ENCODE measurements at regions not wholly inside any gene's neighbourhood (a gene's known extent, or its start where the extent isn't known, plus 50 kb on each side); places are given as distances from the start of the nearest gene placed in this dataset.
"Not testable (repeated sequence)": the region's sequence is repeated elsewhere in the genome, so short reads cannot be mapped to it uniquely, and the experiment has no call there.

DNA sequence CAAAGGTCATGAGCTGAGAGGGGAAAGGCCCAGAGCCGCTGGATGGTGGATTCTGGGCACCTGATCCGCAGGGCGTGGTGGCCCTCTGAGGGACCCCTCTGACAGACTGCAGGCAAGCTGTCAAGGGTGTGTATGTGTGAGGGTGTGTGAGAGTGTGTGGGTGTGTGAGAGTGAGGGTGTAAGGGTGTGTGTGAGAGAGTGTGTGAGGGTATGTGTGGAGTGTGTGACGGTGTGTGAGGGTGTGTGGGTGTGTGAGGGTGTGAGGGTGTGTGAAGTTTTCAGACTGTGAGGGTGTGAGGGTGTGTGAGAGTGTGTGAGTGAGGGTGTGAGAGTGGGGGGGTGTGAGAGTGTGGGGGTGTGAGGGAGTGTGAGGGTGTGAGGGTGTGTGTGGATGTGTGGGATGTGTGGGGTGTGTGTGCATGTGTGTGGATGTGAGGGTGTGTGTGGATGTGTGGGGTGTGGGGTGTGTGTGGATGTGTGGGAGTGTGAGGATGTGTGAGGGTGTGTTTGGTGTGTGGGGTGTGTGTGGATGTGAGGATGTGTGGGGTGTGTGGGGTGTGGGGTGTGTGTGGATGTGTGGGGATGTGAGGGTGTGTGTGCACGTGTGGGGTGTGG lies 156.7 kb downstream of the TMEM121 start:
- DNase-seq (ENCODE audit: low read depth): no peak
- no peak overlapping the region for H3K4me3 ChIP-seq (ENCODE audit: low read depth, low read length)
- TF ChIP-seq, protein P1, sequence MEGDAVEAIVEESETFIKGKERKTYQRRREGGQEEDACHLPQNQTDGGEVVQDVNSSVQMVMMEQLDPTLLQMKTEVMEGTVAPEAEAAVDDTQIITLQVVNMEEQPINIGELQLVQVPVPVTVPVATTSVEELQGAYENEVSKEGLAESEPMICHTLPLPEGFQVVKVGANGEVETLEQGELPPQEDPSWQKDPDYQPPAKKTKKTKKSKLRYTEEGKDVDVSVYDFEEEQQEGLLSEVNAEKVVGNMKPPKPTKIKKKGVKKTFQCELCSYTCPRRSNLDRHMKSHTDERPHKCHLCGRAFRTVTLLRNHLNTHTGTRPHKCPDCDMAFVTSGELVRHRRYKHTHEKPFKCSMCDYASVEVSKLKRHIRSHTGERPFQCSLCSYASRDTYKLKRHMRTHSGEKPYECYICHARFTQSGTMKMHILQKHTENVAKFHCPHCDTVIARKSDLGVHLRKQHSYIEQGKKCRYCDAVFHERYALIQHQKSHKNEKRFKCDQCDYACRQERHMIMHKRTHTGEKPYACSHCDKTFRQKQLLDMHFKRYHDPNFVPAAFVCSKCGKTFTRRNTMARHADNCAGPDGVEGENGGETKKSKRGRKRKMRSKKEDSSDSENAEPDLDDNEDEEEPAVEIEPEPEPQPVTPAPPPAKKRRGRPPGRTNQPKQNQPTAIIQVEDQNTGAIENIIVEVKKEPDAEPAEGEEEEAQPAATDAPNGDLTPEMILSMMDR (IDR thresholded peaks at IDR 0.05; ENCODE audit: control insufficient read depth, extremely low read depth, insufficient read depth): no peak

DNA sequence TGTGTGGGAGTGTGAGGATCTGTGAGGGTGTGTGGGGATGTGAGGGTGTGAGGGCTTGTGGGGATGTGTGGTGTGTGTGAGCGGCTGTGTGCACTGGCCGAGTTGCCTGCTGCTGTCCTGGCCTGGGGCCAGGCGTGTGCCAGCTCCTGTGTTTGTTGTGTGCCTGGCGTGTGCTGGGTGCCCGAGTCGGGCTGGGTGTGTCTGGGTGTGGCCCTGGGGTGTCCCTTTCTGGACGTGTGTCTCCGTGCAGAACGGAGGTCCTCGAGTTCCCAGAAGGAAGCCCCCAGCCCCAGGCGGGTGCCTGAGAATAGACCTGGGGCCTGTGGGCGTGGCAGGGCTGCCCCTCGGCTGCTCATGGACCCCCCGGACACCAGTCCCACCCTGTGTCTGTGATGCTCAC lies 157.7 kb downstream of the TMEM121 start:
- DNase-seq (ENCODE audit: low read depth): not testable (repeated sequence)

DNA sequence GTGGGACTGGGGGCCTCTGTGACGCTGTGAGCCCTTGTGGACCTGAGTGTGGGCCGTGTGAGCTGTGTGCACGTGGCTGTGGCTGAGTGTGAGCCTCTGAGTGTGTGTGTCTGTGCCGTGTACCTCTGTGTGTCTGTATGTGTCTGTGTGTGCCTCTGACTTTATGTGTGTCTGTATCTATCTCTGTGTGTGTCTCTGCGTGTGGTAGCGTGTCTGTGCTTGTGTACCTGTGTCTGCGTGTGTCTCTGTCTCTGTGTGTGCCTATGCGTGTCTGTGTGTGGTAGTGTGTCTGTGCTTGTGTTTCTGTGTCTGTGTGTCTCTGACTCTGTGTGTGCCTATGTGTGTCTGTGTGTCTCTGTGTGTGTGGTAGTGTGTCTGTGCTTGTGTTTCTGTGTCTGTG lies 158.2 kb downstream of the TMEM121 start:
- not testable (repeated sequence) for H3K4me3 ChIP-seq (ENCODE audit: low read depth, low read length); DNase-seq (ENCODE audit: low read depth)

More for the DNA sequence above, 157.7 kb downstream of the TMEM121 start:
- H3K4me3 ChIP-seq (ENCODE audit: low read depth, low read length): not testable (repeated sequence)

DNA sequence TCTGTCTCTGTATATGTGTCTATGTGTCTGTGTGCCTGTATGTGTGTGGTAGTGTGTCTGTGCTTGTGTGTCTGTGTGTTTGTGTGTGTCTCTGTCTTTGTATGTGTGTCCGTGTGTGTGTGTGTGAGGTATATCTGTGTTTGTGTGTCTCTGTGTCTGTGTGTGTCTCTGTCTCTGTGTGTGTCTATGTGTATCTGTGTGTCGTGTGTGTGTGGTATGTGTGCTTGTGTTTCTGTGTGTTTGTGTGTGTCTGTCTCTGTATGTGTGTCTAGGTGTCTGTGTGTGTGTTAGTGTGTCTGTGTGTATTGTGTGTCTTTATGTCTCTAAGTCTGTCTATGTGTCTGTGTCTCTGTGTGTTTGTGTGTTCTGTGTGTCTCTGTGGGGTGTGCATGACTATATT lies 158.6 kb downstream of the TMEM121 start:
- no peak overlapping the region for H3K4me3 ChIP-seq (ENCODE audit: low read depth, low read length)
- DNase-seq (ENCODE audit: low read depth): no peak
- TF ChIP-seq, protein P1 (IDR thresholded peaks at IDR 0.05; ENCODE audit: control insufficient read depth, extremely low read depth, insufficient read depth): no peak

DNA sequence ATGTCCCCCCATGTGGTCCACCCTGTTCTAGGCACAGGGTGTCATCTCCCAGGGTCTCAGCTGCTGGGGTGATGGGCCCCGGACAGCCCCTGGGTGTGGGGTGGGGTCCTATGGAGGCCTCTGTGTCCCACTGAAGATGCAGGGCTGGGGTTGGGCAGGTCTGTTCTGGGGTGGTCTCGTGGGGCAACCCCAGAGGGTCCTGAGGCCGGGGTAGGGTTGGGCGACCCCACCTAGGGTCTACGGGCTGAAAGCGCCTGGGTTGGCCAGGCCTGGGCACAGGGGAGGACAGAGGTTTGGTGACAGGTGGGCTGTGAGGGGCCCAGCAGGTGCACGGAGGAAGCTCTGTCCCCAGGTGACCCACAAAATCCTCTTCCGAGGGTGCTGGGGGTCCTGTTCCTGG lies 159.2 kb downstream of the TMEM121 start:
- not testable (repeated sequence) for H3K4me3 ChIP-seq (ENCODE audit: low read depth, low read length); DNase-seq (ENCODE audit: low read depth)

DNA sequence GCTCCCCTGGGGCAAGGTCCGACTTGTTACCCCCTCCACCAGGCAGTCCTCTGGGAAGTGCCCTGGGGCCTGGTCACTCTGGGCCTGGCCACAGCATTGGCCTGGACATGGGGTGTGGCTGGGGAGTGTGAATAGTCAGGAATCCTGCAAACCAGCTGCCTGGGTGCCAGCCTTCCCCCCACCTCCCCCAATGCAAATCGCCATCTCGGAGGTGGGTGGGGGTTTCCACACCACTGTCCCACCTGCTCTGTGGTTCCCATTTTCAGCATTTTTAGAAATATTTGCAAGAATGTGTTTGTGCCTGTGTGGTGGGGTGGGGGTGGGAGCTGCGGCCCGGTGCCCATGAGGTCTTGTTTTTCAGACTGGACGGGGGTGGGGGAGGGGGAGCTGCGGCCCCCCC lies 159.7 kb downstream of the TMEM121 start:
- H3K4me3 ChIP-seq (ENCODE audit: low read depth, low read length); DNase-seq (ENCODE audit: low read depth): not testable (repeated sequence)

DNA sequence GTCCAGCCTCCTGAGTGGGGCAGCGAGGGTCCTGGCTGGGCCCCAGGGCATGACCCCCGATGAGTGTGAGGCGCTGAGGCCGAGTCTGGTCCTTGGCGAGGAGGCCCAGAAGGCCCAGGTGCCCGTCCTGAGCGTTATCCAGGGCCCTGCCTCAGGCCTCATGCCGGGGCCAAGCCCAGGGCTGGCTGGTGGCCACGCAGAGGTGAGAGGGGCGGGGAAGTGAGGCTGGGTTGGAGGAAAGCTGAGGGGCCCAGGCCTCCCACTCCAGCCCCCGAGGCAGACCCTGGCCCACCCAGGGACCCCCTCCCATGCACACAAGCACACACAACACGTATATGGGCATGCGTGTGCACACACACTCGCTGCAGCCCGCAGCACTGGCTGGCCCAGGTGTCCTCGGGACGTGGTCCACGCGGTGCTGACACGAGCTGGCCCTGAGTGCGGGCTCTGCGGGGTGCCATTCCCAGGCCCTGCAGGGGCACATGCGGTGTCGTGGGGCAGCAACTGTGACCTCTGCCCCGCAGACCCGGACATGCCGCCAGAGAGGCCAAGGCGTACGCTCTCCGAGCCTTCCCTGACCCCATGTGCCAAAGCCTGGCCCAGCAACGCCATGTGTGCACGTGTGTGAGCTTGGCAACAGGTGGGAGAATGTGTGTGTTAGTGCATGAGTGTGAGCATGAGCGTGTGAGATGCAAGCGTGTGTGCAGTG lies 160.2 kb downstream of the TMEM121 start:
- DNase-seq (ENCODE audit: low read depth); H3K4me3 ChIP-seq (ENCODE audit: low read depth, low read length): not testable (repeated sequence)

DNA sequence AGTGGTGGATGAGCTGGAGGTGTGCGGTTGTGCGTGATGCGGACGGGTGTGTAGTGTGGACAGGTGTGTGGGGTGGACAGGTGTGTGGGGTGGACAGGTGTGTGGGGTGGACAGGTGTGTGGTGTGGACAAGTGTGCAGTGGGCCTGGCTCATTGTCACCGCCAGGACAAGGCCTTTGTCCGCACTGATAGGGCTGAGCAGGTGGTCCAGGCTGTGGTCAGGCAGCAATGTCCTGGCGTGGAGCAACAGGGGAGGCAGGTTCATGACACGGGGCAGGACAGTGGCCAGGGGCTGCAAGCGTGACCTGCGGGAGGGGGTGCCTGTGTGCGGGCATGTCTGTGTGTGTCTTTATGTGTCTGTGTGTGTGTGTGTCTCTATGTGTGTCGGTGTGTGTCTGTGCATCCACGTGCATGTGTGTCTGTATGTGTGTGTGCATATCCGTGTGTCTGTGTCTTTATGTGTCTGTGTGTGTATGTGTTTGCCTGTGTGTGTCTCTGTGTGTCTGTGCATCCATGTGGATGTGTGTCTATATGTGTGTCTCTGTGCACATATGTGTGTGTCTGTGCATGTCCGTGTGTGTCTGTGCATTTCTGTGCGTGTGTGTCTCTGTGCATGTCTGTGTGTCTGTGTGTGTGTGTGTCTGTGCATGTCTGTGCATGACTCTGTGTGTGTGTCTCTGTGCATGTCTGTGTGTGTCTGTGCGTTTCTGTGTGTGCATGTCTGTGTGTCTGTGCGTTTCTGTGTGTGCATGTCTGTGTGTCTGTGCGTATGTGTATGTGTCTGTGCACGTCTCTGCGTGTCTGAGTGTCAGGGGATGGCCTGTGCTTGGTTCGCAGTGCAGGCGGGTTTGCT lies 161.0 kb downstream of the TMEM121 start:
- DNase-seq (ENCODE audit: low read depth): not testable (repeated sequence)

DNA sequence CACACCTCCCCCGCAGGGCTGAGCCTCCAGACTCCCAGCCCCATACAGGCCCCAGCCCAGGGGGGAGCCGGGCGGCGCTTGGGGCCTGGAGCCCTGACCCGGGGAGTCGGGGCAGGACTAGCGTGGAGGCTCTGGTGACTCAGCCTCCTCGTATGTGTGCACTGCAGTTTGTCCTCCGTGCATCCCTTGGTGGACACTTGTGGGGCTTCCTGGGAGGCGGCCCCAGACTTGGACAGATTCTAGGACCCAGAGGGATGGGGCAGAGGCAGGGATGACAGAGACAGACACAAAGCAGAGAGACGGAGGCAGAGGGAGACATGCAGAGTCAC lies 161.6 kb downstream of the TMEM121 start:
- DNase-seq (ENCODE audit: low read depth); H3K4me3 ChIP-seq (ENCODE audit: low read depth, low read length): not testable (repeated sequence)

More for the DNA sequence above, 161.0 kb downstream of the TMEM121 start:
- not testable (repeated sequence) for H3K4me3 ChIP-seq (ENCODE audit: low read depth, low read length)

DNA sequence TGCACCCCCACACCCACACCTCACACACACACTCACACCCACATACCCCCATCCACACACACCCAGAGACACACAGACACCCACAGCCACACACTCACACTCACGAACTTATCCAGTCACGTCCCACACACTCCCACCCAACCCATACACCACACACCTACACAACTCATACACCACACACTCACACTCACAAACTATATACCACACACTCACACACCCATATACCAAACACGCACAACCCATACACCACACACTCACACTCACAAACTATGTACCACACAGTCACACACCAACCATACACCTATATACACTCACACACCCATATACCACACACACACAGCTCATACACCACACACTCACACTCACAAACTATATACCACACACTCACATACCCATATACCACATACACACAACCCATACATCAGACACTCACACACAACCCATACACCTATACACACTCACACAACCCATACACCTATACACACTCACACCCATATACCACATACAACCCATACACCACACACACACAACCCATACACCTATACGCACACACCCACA lies 162.4 kb downstream of the TMEM121 start:
- not testable (repeated sequence) for DNase-seq (ENCODE audit: low read depth); H3K4me3 ChIP-seq (ENCODE audit: low read depth, low read length)

DNA sequence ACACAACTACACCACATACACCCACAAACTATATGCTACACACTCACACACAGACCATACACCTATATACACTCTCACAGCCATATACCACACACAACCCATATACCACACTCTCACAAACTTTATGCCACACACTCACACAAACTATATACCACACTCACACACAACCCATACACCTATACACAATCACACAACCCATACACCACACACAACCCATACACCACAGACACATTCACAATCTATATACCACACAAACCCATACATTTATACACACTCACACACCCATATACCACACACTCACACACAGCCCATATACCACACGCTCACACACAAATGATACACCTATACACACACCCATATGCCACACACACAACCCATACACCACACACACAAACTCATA lies 163.3 kb downstream of the TMEM121 start:
- TF ChIP-seq, protein P1 (IDR thresholded peaks at IDR 0.05; ENCODE audit: control insufficient read depth, extremely low read depth, insufficient read depth): no peak
- H3K4me3 ChIP-seq (ENCODE audit: low read depth, low read length): no peak overlapping the region
- no peak for DNase-seq (ENCODE audit: low read depth)
